HG03457 (cell line): ENCODE measurements at regions not wholly inside any gene's neighbourhood (a gene's known extent, or its start where the extent isn't known, plus 50 kb on each side); places are given as distances from the start of the nearest gene placed in this dataset.
"Not testable (repeated sequence)": the region's sequence is repeated elsewhere in the genome, so short reads cannot be mapped to it uniquely, and the experiment has no call there.

ENCODE experiments used
- ATAC-seq: cut with Tn5 transposase; IDR thresholded peaks from one replicate; pipeline ENCODE4 v1.9.1; 2021; ENCODE audit warnings: moderate number of reproducible peaks; ENCODE audit not compliant: unreplicated experiment

DNA sequence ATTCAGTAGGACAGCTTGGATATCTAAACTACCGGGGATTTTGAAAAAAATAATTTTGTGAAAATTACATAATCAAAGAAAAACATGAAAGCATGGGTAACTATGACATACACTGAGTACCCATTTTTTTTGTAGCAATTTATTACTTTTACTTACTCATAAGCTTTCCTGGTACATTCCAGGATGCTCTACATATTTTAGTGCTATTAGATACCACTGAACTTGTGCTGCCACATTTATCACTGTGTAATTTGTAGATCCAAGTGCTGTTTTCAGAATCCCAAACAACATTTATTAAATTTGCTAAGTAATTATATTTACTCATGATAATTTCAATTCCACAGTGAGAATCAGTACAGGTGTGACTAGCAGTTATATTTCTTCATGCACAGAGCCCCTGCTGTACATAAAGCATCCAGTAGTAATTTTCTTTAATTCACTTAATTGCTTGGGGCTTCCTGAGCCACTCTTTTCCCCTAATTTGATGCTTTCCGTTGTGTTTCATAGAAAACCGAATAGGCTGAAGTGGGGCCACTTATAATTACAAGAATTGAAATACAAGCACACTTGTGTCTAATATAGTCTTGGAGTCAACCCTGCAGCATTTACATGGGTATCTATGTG, 2254.4 kb downstream of the ARAP2 start:
- ATAC-seq: no peak

DNA sequence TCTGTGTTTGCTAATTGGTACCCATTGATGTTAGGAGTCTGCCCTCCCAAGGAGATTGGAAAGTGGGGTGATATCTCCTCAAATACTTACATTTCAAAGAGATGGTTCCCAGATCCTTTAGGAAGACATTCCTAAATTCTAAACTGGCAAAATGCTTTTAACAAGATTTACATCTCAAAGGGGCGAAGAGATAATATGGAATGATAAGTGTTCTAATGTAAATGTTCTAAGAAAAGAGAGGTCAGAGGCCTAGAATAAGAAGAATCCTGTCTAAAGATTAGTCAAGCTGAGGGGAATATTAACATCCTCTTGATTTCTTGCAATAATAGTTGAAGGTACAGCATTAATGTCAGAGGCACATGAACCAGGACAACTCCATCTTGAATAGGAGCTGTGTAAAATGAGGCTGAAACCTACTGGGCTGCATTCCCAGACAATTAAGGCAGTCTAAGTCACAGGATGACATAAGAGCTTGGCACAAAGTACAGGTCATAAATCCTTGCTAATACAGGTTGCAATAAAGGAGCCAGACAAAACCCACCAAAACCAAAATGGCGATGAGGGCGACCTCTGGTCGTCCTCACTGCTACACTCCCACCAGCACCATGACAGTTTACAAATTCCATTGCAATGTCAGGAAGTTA, 2248.1 kb downstream of the ARAP2 start:
- no peak for ATAC-seq

DNA sequence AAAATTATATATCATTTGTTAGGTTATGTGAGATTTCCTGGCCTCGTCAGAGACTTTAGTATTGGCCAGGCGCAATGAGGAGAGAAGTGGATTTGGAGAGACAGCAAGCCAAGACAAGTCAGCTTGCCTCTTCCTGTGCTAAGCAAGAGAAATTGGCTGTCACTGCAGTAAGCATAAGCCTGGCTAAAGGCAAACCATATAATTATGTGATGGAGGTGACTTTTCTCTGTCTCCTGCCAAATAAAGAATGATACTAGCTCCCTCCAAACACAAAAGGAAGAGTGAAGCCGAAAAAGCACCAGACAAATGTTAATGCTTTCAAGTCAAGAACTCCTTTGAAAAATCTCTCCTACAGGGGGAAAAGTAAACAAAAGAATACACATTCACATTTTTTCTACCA, 2246.0 kb downstream of the ARAP2 start:
- no peak for ATAC-seq

- ATAC-seq: no peak
Observed at GRCh38 chr4:34000356-34000755, 2244.0 kb downstream of the ARAP2 start.

DNA sequence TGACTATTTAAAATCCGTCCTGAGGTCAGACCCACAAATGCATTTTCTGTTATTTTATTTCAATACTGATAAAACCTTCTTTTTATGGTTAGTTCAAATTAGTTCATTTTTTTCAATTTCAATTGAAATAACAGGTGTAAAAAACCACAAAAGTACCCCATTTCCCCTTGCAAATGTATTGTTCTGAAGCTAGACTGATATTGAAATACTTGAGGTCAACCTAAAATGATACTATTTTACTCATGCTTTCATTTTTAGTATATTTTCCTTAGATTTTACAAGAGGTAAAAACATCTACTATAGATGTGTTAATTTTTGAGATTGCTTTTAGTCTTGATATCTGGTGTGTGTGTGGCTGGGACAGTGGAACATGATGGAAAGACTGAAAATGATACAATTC, 2237.8 kb downstream of the ARAP2 start:
- ATAC-seq: not testable (repeated sequence)

DNA sequence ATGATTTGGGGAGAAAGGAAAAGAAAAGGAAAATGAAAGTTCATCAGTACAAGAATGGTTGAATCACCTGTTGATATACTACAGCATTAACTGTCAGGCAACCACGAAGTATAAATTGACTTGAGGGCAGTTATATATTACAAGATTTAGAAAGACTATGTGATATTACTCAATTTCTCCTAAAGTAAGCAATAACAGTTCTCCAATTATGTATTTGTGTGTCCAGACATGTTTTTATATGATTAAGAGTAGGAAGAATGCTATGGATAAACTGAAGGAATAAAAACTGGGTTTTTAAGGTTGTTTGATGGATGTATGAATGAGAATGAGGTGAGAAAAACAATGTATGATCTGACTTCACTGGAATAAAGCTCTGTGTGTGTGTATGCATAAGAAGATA, 2234.4 kb downstream of the ARAP2 start:
- no peak for ATAC-seq

GRCh38 chr4:34010751-34011519, 2233.4 kb downstream of the ARAP2 start:
- no peak for ATAC-seq

DNA sequence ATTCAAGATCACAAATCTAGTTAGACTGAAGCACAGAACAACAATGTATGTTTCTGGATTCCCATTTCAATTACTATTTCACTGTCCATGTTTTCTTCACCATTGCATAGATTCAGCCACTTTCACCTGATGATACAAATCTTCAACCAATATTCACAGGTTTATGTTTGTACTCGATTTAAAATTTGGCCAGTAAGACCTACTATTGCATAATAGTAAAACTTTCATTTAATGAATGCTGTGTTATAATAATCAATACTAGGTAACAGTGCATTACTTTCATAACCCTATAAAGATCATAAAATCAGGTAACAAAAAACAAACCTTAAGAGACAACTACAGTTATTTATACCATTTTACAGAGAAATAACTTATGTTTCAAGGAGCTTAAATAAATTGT, 2209.1 kb downstream of the ARAP2 start:
- ATAC-seq: no peak

GRCh38 chr4:34037280-34037679, 2207.0 kb downstream of the ARAP2 start:
- no peak for ATAC-seq

DNA sequence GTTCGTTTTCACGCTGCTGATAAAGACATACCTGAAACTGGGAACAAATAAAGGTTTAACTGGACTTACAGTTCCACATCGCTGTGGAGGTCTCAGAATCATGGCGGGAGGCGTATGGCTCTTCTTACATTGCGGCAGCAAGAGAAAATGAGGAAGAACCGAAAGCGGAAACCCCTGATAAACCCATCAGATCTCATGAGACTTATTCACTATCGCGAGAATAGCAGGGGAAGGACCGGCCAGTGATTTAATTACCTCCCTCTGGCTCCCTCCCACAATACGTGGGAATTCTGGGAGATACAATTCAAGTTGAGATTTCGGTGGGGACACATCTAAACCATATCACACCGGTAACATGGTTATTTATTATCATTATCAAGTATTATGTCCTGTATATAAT, 2204.5 kb downstream of the ARAP2 start:
- ATAC-seq: no peak

DNA sequence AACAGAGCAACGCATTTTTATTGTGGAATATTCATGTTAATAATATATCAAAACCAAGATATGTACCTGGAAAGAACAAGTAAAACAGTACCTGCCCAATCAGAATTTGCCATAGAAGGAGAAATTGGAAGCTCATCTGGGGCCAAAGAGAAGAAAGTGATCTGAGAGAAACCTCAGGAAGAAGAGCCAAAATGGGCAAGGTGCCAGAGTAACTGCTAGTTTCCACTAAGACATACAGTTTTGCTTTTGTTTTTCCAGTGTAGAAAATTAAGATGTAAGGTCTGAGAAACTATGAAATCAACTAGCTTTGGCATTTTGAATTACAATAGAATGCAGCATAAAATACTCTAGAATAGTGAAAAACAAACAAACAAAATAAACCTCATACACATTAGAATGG, 2201.2 kb downstream of the ARAP2 start:
- ATAC-seq: no peak

DNA sequence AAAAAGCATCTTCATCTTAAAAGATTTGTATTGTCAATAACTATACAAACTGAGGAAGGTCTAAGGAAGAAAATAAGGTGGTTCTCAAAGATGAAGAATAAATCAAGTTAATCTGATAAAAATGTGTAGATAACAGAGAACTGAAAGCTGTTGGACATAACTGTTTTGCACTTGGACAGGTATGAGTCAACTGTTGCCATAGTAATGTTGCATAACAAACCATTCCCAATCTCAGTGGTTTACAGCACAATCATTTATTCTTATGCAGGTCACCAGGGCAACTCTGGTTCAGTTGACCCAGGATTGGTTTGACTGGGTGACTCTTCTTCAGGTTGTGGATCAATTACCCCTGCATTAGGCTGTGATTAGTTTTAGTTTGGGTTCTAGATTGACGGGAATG, 2197.7 kb downstream of the ARAP2 start:
- ATAC-seq: peak; percentile 68

DNA sequence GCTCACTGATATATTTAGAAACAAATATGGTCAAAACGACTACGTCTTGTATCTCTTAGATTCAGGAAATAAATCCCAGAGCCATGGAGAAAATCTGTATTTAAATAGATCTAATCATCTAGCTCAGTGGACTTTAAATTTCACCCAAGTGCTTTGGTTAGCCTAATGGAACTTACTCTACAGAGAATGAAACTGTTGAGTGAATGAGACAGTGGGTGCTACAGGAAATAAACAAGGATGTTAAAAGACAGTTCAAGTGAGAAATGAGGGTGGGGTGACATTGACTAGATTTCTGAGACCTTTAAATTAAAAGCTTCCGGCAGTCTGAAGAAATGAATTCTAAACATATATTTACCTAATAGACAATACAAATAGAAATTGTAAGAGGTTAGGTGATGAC, 2197.0 kb downstream of the ARAP2 start:
- ATAC-seq: no peak

GRCh38 chr4:34066126-34066525, 2178.2 kb downstream of the ARAP2 start:
- no peak for ATAC-seq

DNA sequence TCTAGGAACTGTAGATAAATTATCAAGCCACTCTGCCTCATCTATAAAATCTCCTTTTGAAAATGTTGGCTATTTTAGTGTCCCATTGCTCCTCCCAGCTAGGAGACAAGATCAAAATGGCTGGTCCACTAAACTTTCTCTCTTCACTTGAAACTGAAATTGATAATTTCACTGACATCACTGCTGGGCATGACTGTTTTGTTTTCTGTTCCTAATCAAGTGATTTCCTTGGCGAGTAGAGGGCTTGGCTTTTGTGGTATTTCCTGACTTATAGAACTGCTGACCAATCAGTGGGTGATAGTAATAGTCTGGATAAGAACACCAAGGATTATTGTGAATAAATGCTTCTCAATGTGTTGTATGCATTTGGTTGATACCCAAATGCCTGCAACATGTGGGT, 2152.9 kb downstream of the ARAP2 start:
- ATAC-seq: no peak

DNA sequence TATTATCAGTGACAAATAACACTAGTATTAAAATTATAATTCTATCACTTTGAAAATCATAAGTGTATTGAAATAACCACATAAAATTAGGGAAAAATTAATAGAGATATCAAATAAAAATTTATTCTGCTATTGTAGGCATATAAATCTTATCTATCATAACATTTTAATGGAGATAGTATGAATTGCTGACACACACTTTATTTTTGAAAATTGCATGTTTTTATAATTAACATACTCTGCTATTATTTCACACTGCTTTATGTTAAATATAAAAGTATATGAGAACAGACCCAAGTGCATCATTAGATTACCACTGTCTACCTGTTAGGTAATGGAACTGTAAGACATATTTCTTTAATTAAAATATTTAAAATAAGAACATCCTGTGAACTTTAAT, 2150.2 kb downstream of the ARAP2 start:
- no peak for ATAC-seq

- no peak for ATAC-seq
Observed at GRCh38 chr4:34105311-34105710, 2139.0 kb downstream of the ARAP2 start.

DNA sequence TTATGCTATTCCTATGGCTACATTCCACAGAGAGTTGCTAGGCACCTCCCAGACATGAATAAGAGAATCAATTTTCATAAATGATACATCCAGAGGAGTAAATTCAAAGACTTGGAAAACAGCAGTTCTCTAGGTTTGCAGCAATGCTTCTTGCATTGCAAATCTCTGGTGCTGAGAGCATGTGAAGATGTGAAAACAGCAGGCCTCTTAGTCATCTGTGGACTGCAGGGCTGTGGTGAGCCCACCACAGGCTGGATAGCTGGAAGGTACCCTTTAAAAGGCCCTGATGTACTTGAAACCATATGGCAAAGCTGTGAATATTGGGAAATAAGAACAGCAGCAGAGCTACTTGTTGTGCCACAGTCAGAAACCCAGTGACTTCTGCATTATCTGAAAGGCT, 2135.9 kb downstream of the ARAP2 start:
- ATAC-seq: no peak

DNA sequence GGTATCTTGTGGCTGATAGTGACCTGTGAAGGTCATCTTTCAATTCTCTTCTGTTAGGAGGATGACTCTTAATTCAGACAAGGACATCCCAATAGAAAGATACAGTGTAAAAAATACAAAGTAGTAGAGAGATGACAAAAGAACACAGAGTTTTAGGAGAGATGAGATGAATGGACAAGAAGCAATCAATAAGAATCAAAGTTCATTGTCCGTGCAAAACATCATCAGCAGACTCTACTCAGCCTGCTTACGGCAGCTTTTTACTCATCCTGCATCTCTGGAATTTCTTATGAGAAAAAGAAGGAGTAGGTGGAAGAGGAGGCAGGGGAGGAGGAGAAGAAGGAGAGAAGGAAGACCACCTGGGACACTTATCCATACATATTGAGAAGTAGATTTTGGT, 2131.7 kb downstream of the ARAP2 start:
- no peak for ATAC-seq

DNA sequence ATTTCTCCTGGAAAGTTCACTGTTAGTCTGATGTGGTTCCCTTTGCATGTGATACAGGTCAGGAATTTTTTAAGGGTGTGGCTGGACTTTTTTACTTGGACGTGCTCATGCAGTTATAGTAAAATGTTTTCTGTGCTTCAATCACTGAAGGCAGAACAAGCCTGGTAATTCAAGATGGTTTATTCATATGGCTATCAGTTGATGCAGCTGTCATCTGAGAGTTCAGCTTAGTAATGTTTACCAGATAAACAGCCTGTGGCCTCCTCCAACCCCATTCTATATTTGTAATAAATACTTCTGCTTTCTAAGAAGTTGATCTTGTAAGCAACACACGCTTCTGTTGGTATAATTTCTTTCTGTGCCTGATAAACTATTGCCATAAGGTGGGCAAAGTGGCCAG, 2105.9 kb downstream of the ARAP2 start:
- no peak for ATAC-seq

GRCh38 chr4:34139346-34139745, 2105.0 kb downstream of the ARAP2 start:
- ATAC-seq: no peak

GRCh38 chr4:34148322-34148908, 2095.9 kb downstream of the ARAP2 start:
- no peak for ATAC-seq
